CD4-positive, alpha-beta T cell treated with Interleukin-17A for 4 hours (primary cell): ENCODE measurements at regions not wholly inside any gene's neighbourhood (a gene's known extent, or its start where the extent isn't known, plus 50 kb on each side); places are given as distances from the start of the nearest gene placed in this dataset.
A peak's percentile ranks its signal among the peaks of the same experiment; 100 is the strongest.

ENCODE experiments used
- DNase-seq: peaks from one replicate; pipeline ENCODE4 v3.0.0-alpha.2; 2020; ENCODE audit warnings: mixed read lengths

DNA sequence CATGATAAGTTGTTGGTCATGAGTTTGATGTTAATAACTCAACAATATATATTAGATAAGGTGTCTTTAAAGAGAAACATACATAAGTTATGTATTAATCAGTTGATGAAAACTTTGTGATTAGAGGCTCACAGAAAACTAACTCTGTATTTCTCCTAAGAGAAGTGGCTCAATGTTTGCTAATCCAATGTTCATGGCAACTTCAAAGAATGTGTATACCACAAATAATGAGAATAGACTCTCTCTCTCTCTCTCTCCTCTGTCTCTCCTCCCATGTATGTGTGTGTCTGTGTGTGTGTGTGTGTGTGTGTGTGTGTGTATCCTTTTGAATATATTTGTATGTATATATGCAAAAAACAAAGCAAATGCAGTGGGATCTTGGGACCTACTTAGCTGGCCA is 1304.9 kb downstream of the MRPL39 start:
- no peak for DNase-seq

DNA sequence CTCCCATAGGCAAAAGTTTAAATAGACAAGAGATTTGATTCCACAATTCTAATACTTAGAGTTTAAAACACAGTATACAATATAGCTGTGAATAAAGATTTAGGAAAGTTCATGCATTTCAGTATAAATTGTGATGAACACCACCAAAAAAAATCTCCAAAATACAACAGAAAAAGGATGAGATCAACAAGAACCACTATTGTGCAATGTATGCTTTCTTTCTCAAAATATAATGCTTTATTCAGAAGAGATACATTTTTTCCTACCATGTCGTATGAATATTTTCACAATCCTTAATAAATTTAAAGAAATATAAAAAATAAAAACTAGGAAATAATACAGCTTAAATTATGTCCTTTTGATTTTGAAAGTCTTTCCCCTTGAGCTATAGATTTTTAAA is 1309.2 kb downstream of the MRPL39 start:
- DNase-seq, result no peak

- no peak for DNase-seq
Observed at GRCh38 chr21:24294171-24294570, 1313.1 kb downstream of the MRPL39 start.

DNA sequence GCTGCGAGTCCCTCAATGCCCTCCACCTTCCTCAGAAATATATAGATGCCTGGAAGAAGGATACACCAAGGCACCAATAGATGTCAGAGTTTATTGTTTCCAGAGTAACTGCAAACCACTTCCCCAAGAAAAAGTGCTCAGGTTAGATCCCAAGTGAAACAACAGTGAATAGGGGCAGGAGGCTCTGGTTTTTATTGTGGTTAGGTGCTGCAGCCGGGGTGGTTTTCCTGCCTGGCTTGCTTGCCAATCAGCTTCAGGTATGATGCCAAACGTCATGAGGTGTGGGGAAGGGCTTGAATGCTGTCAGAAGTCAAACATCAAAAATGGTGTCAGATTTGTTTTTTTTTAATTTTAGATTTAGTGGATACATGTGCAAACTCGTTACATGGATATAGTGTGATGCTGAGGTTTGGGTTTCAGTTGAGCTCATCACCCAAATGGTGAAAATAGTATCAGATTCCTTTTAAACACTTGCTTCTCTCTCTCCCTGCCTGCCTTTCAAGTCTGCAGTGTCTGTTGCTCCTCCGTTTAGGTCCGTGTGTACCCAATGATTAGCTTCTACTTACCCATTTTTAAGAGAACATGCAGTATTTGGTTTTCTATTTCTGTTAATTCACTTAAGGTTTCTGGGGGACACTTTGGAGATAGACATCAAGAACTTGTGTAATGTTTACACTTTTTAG is 1317.0 kb downstream of the MRPL39 start:
- DNase-seq, result peak; percentile 31

DNA sequence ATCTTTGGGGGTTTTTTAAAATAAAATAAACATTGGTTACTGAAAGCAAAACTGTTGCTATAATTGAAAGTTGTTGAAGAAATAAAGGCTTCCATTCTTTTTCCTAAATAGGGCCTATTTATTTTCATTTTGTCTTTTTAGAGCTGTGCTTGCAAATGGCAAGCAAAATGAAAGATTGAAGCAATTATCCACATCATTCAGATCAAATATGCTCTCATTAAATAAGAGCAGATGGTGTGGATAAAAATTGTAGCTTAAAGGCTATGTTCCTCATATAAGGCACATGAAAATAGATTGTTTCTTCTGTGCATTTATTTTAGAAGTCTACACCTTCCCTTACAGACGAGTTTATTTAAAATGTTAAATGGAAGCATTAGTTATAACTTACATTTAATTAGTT is 1317.7 kb downstream of the MRPL39 start:
- DNase-seq, result no peak

- DNase-seq, result no peak
Observed at GRCh38 chr21:24280596-24280995, 1326.7 kb downstream of the MRPL39 start.

GRCh38 chr21:24278711-24279110 is 1328.6 kb downstream of the MRPL39 start:
- no peak for DNase-seq

DNA sequence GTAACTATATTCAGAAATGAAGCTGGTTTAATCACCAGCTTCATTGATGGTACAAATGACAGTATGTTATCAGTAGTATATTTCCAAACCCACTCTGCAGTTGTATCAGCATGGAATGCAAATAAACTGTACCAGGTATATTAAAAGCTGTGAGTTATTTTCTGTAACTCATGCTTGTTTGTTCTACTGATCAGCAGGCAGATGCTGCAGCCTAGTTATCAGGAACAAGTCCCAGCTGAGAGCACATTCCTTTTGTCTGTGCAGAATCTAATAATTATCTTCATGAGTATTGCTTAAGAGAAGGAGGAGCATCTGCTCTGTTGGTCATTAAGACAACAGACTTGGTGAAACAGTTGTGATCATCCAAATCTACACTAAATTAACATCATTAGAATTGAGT is 1331.1 kb downstream of the MRPL39 start:
- DNase-seq, result no peak

- DNase-seq, result no peak
Observed at GRCh38 chr21:24275616-24276015, 1331.7 kb downstream of the MRPL39 start.

DNA sequence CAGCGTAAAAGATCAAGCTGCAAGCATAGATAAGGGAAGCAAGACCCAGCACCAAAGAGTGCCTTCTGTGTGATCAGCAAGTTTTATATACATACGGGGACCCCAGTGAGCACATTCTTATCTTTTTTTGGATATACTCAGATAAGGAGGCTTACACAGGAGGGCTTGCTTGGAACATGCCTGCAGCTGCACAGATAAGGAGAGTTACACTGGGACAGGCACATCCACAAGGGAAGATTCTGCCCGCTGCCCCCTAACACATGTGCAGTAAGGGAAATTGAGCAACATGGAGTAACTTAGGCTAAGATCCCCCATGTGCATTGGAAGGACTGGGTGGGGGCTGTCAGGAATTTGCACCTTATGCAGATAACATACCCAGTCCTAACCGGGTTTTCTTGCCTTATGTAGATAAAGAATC is 1334.8 kb downstream of the MRPL39 start:
- DNase-seq, result no peak

DNA sequence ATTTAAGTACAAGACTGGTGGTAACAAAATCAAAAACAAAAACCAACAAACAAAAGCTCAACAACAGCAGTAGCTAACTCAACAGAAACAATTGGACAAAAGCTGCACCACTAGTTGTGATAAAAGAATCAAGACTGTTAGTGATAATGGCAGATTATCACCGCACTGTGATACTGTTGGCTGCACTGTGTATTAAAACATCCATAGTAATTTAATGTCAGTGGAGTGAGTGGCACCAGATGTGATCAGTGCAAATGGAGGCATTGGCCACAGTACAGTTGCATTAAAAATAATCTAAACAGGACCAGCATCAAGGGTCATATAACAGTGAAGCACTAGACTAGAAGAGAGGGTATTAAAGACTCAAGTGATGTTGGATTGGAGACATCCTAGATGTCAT is 1341.3 kb downstream of the MRPL39 start:
- DNase-seq, result no peak

GRCh38 chr21:24260751-24261150 is 1346.5 kb downstream of the MRPL39 start:
- DNase-seq, result no peak

DNA sequence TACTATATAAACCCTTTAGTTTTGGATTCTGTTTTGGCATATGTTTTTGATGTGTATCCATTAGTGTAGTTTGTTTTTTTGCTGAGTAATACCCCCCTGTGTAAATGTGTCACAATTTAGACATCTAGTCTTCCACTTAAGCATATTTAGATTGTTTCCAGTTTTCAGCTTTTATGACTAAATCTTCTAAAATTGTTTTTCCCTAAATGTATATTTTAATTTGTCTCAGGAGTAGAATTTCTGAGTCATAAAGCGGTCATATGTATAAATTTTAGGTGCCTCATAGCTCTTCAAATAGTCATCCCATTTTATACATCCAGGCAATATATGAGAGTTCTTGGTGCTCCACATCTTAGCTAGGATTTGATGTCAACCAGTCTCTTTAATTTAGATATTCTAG is 1348.0 kb downstream of the MRPL39 start:
- DNase-seq, result no peak

GRCh38 chr21:24255591-24255990 is 1351.7 kb downstream of the MRPL39 start:
- no peak for DNase-seq

DNA sequence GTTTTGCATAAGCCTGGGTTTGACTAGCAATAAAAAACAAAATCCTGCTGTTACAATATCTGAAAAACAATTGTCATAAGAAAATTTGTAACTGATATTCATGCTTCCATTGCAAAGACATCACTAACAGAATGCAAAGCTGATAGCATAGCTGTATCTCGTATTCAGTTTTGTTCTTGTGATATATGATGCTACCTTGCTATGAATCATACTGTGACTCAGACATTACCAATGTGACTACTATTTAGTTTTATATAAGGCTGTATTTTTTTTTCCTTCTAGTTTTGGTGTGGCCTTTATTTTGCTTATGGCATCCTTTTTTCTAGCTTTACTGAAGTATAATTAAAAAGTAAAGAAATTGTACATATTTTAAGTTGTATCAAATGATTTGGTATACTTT is 1381.8 kb downstream of the MRPL39 start:
- no peak for DNase-seq

DNA sequence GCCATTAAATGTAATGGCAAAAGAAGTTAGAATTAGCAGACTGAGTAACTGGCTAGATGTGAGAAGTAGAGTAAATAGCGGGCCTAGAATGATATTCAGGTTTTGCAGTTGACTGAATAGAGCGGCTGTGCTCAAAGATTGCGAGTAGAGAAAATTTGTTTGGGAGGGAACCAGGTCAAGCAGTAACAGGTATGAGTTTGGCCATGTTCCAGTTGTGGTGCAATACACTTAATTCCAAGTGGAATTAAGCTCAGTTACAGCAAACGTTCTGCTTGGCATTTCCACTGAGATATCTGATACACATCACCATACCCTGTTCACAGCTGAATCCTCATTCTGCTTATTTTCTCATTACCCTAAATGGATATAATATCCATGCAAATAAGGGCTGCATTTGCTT is 1382.9 kb downstream of the MRPL39 start:
- DNase-seq, result no peak

DNA sequence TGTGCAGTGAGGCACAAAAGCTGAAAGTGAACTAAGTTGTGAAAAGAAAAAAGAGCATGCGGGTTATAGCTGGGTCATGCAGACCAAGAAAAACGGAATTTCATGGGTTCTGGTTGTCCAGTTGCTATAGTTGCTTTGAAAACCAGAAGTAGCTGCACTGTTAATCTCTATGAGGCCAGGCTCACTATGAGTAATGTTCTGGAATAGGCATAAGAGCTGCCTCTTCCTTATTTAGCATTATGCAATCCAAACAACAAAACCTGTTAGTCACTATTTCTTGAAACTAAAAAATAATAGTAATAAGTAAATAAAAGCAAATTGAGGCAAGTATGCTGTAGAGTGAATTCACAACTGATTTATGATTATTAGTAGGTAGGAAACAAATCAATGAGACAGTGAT is 1383.7 kb downstream of the MRPL39 start:
- no peak for DNase-seq

DNA sequence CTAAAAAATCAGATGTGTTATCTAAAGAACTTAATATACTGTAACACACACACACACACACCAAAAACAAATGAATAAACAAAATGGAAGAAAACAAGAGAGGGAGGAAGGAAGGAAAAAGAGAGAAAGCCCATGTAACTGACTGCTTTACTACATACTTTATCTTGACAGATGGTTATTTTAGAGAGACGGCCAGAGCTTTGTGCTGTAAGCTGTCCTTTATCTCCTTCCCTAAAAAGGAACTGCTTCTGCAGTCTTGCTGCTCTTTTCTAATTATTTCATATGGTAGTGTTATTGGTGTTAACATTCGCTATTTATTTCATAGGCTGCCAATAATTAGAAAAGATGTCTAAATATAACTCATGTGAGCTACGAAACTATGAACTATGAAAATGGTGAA is 1384.6 kb downstream of the MRPL39 start:
- no peak for DNase-seq

DNA sequence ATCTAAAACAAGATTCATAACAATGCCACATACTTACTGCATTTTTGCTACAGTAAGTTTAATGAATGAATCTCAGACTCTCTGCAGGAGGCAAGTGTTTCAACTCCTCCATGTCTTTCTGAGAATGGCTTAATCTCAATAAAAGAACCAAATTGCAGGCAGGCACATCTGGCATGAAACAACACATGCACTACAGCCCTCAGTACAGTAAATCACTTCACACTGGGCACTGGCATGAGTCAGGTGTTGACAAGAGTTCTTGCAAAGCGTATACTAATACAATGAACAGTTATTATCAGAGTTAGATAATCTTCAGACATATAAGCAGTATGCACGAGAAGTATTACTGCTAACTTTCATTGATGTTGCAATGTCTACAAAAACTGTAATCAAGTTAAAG is 1386.8 kb downstream of the MRPL39 start:
- no peak for DNase-seq

DNA sequence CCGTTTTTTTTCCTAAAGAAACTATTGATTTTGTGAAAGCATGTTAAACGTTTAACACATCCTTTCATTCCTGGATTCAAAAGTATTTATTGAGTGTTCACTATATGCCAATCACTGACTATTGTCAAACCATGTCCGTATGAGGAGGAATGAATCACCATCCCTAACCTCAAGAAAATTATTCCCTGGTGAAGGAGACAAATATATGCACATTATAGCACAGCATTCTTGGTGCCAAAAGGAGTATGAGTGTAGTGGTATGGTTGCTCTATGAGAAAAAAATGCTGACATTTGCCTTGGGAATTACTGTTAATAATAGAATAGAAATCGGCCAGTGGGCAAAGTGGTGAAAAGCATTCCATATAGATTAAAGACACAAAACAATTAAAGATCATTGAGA is 1390.1 kb downstream of the MRPL39 start:
- no peak for DNase-seq

GRCh38 chr21:24210130-24210529 is 1397.2 kb downstream of the MRPL39 start:
- no peak for DNase-seq

DNA sequence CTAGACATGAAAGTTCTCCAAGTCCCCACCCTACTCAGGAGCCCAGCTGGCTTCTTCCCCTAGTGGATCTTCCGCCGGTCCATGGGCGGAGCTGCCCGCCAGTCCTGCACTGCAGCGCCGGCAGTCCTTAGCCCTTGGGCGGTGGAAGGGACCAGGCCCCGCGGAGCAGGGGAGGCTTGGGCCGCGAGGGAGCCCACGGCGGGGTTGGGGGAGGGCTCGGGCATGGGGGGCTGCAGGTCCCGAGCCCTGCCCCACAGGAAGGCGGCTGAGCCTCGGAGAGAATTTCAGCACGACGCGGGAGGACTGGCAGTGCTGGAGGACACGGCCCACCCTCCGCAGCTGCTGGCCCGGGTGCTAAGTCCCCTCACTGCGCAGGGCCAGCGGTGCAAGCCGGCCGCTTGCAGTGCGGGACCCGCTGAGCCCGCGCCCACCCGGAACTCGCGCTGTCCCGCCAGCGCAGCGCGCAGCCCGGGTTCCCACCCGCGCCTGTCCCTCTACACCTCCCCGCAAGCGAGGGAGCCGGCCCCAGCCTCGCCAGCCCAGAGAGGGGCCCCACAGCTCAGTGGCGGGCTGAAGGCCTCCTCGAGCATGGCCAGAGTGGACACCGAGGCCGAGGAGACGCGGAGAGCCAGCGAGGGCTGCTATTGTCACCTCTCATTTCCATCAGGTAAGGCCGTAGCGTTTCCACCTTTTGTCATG is 1398.6 kb downstream of the MRPL39 start:
- no peak for DNase-seq

DNA sequence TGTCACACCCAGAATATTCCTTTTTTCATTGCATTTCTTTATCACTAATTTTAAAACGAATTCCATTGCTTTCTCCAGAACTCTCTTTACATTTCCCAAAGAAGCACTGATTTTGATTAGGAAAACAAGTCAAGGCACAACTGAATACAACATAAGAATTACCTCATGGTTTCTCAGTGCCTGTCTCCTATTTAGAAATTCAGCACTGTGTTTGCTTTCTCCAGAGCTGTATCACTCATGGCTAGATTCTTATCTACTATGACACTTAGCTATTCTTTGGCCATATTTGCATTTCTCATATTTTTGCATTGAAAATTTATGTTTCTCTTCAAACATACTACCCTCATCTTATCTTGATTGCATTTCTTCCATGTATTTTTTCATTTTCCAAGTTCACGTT is 1402.0 kb downstream of the MRPL39 start:
- DNase-seq, result no peak

DNA sequence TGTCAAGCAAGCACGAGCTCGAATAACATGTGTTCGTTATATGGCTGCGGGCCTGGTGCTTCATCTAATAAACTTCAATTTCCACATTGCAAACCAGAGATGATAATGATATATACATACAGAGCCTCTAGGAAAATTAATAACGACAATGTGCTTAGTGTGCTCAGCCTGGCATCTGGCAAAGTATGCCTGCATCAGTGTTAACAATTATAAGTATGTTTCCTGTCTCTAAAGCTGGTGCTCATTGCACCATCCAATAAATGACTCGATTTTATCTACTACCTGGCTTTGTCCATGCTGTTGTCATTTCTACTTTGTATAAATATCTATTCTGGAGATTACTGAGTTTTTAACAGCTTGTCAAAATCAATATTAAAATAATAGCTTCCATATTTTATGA is 1402.6 kb downstream of the MRPL39 start:
- no peak for DNase-seq

DNA sequence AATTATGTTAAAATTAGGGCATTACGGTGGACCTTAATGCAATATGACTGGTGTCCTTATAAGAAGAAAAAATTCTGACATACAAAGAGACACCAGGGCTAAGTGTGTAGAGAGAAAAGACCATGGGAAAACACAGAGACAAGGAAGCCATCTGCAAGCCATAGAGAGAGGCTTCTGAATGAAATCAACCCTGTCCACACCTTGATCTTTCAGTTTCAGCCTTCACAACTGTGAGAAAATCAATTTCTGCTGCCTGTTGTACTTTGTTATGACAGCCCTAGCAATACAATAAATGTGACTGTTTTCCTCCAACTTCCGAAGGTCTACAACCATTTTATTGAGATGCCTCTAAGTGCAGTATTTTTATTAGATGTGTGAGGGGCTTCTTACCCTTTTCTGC is 1407.2 kb downstream of the MRPL39 start:
- DNase-seq, result no peak
